ENCODE measurements at regions not wholly inside any gene's neighbourhood (a gene's known extent, or its start where the extent isn't known, plus 50 kb on each side); places are given as distances from the start of the nearest gene placed in this dataset.

- TF ChIP-seq POLR2A (IDR thresholded peaks at IDR 0.05; ENCODE audit: low read depth, low read length) = no peak
- no peak for TF ChIP-seq POLR2AphosphoS5 (IDR thresholded peaks at IDR 0.05; ENCODE audit: low read depth, low read length)
- TF ChIP-seq TAF1 (IDR thresholded peaks at IDR 0.05; ENCODE audit: borderline replicate concordance, low read depth, low read length) = no peak
Observed at GRCh38 chr2:138218397-138218796, 254.1 kb downstream of the HNMT start.

Data from GM12892 (cell line).